HepG2 (cell line): ENCODE measurements at regions not wholly inside any gene's neighbourhood (a gene's known extent, or its start where the extent isn't known, plus 50 kb on each side); places are given as distances from the start of the nearest gene placed in this dataset.
A peak's percentile ranks its signal among the peaks of the same experiment; 100 is the strongest.

ENCODE experiments used
- ATF4 ChIP-seq, 2 experiments: fragments of 450-650 bp in 1 of 2; sonication (generic) in 1 of 2; formaldehyde crosslinking; IDR thresholded peaks; 2 replicates each; pipeline versions ENCODE4 v1.5.0 to v1.8.0; 2020 to 2022; ENCODE audit warnings: mild to moderate bottlenecking in 1 of 2, missing genetic modification reagents in 1 of 2
- CCAR2 ChIP-seq: fragments of 200-400 bp; formaldehyde crosslinking; optimal IDR thresholded peaks from 2 replicates; pipeline ENCODE3; 2018; ENCODE audit warnings: low read depth, mild to moderate bottlenecking, low read length, moderate library complexity
- CEBPB ChIP-seq: IDR thresholded peaks from 2 replicates; pipeline ENCODE4 v1.6.1; 2011; ENCODE audit warnings: low read depth, low read length, improper control_type of control experiment, borderline replicate concordance
- DDIT3 ChIP-seq: sonication (generic); formaldehyde crosslinking; IDR thresholded peaks from 2 replicates; pipeline ENCODE4 v1.4.0; 2020; ENCODE audit warnings: mild to moderate bottlenecking, missing genetic modification reagents
- DR1 ChIP-seq: sonication (generic); formaldehyde crosslinking; IDR thresholded peaks from 2 replicates; pipeline ENCODE4 v1.8.0; 2021; ENCODE audit warnings: mild to moderate bottlenecking, missing genetic modification reagents, inconsistent platforms
- FLYWCH1 ChIP-seq: sonication (generic); formaldehyde crosslinking; IDR thresholded peaks from 2 replicates; pipeline ENCODE4 v1.8.1; 2023; ENCODE audit warnings: mild to moderate bottlenecking, missing genetic modification reagents
- FOSL2 ChIP-seq: sonication (generic); formaldehyde crosslinking; IDR thresholded peaks from 2 replicates; pipeline ENCODE4 v1.4.0; 2020; ENCODE audit warnings: missing genetic modification reagents
- FOXA1 ChIP-seq, 2 experiments: fragments of 450-650 bp in 1 of 2; sonication (generic) in 1 of 2; formaldehyde crosslinking in 1 of 2; IDR thresholded peaks; 2 replicates each; pipeline versions ENCODE4 v1.4.0 to v1.6.1; 2016 to 2020; ENCODE audit warnings: missing genetic modification reagents in 1 of 2
- HOXA5 ChIP-seq: sonication (generic); formaldehyde crosslinking; IDR thresholded peaks from 2 replicates; pipeline ENCODE4 v1.4.0; 2020; ENCODE audit warnings: missing genetic modification reagents
- JDP2 ChIP-seq: sonication (generic); formaldehyde crosslinking; IDR thresholded peaks from 2 replicates; pipeline ENCODE4 v1.8.1; 2022; ENCODE audit warnings: missing genetic modification reagents, borderline replicate concordance
- JUN ChIP-seq: sonication (generic); formaldehyde crosslinking; IDR thresholded peaks from 2 replicates; pipeline ENCODE4 v1.4.0; 2020; ENCODE audit warnings: mild to moderate bottlenecking, missing genetic modification reagents
- KDM1A ChIP-seq: IDR thresholded peaks from 2 replicates; pipeline ENCODE4 v1.6.1; 2016; ENCODE audit warnings: missing compliant biosample characterization
- MTF1 ChIP-seq: sonication (generic); formaldehyde crosslinking; IDR thresholded peaks from 2 replicates; pipeline ENCODE4 v1.5.0; 2020; ENCODE audit warnings: missing genetic modification reagents
- NFE2 ChIP-seq: sonication (generic); formaldehyde crosslinking; IDR thresholded peaks from 2 replicates; pipeline ENCODE4 v1.4.0; 2020; ENCODE audit warnings: missing genetic modification reagents
- NR2F6 ChIP-seq, 2 experiments: IDR thresholded peaks; 2 replicates each; pipeline ENCODE4 v1.6.1; 2016; ENCODE audit warnings: antibody characterized with exemption in 1 of 2, mild to moderate bottlenecking in 1 of 2
- RCOR2 ChIP-seq: IDR thresholded peaks from 2 replicates; pipeline ENCODE4 v1.6.1; 2016; ENCODE audit warnings: missing biosample characterization, missing genetic modification reagents
- RFXAP ChIP-seq: sonication (generic); formaldehyde crosslinking; IDR thresholded peaks from 2 replicates; pipeline ENCODE4 v1.4.0; 2020; ENCODE audit warnings: missing genetic modification reagents, borderline replicate concordance
- SIX1 ChIP-seq: sonication (generic); formaldehyde crosslinking; IDR thresholded peaks from 2 replicates; pipeline ENCODE4 v1.4.0; 2020; ENCODE audit warnings: missing genetic modification reagents, borderline replicate concordance
- SYNCRIP ChIP-seq: fragments of 200-400 bp; formaldehyde crosslinking; IDR thresholded peaks from 2 replicates; pipeline ENCODE4 v1.6.1; 2018; ENCODE audit warnings: mild to moderate bottlenecking, low read depth, low read length; ENCODE audit not compliant: insufficient read depth
- TGIF2 ChIP-seq: IDR thresholded peaks from 2 replicates; pipeline ENCODE4 v1.6.1; 2016; ENCODE audit warnings: control low read depth, missing compliant biosample characterization
- TSC22D2 ChIP-seq: sonication (generic); formaldehyde crosslinking; IDR thresholded peaks from 2 replicates; pipeline ENCODE4 v1.5.1; 2020; ENCODE audit warnings: missing genetic modification reagents, mild to moderate bottlenecking, borderline replicate concordance
- YEATS2 ChIP-seq: sonication (generic); formaldehyde crosslinking; IDR thresholded peaks from 2 replicates; pipeline ENCODE4 v1.4.0; 2020; ENCODE audit warnings: missing genetic modification reagents, borderline replicate concordance
- ZBTB46 ChIP-seq: sonication (generic); formaldehyde crosslinking; IDR thresholded peaks from 2 replicates; pipeline ENCODE4 v1.4.0; 2020; ENCODE audit warnings: mild to moderate bottlenecking, missing genetic modification reagents, borderline replicate concordance
- ZKSCAN1 ChIP-seq: fragments of 150-350 bp; IDR thresholded peaks from 2 replicates; pipeline ENCODE4 v1.6.1; 2014; ENCODE audit warnings: low read length
- ZNF205 ChIP-seq: IDR thresholded peaks from 2 replicates; pipeline ENCODE4 v1.6.1; 2018; ENCODE audit warnings: missing biosample characterization, missing genetic modification reagents
- ZNF629 ChIP-seq: sonication (generic); formaldehyde crosslinking; conservative IDR thresholded peaks from 2 replicates; pipeline ENCODE4 v1.5.0; 2020; ENCODE audit warnings: missing genetic modification reagents
- ZNF644 ChIP-seq: IDR thresholded peaks from 2 replicates; pipeline ENCODE4 v1.6.1; 2016; ENCODE audit warnings: low read depth
- ZNF713 ChIP-seq: sonication (generic); formaldehyde crosslinking; IDR thresholded peaks from 2 replicates; pipeline ENCODE4 v1.4.0; 2020; ENCODE audit warnings: mild to moderate bottlenecking, missing genetic modification reagents
- ZNF773 ChIP-seq: sonication (generic); formaldehyde crosslinking; IDR thresholded peaks from 2 replicates; pipeline ENCODE4 v1.4.0; 2020; ENCODE audit warnings: missing genetic modification reagents, borderline replicate concordance

GRCh38 chr6:28807682-28808280 lies 116.0 kb downstream of the TRIM27 start (continued):
- TF ChIP-seq ATF4 (CRISPR knock-in tag; IDR thresholded peaks at IDR 0.05) (no peak), FLYWCH1 (CRISPR knock-in tag) (no peak), TSC22D2 (peak; percentile 37; the same call in 1 of the 2 replicates), NR2F6 (IDR thresholded peaks at IDR 0.05) (peak; percentile 25; the same call in 1 of the 2 replicates), NR2F6 (CRISPR knock-in tag; IDR thresholded peaks at IDR 0.05) (peak; percentile 41; the same call in 1 of the 2 replicates), ZNF713 (CRISPR knock-in tag) (no peak), ZKSCAN1 (peak; percentile 63), MTF1 (CRISPR knock-in tag) (no peak), FOXA1 (IDR thresholded peaks at IDR 0.05) (no peak), FOXA1 (CRISPR knock-in tag; IDR thresholded peaks at IDR 0.05) (no peak), DDIT3 (CRISPR knock-in tag) (no peak), JUN (CRISPR knock-in tag) (no peak), KDM1A (CRISPR knock-in tag) (0 out of 2 replicates have a peak, but pooled peaks have one; percentile 53), FOSL2 (CRISPR knock-in tag) (0 out of 2 replicates have a peak, but pooled peaks have one; percentile 24), CCAR2 (no peak), SYNCRIP (no peak), RFXAP (CRISPR knock-in tag) (no peak), HOXA5 (CRISPR knock-in tag) (peak; percentile 75; the same call in 1 of the 2 replicates), RCOR2 (CRISPR knock-in tag) (peak; percentile 54; the same call in 1 of the 2 replicates), YEATS2 (CRISPR knock-in tag) (no peak), CEBPB (no peak), ZNF773 (no peak), JDP2 (CRISPR knock-in tag) (no peak), SIX1 (CRISPR knock-in tag) (0 out of 2 replicates have a peak, but pooled peaks have one; percentile 37), ZNF629 (peak; percentile 55; the same call in 1 of the 2 replicates), ZBTB46 (CRISPR knock-in tag) (no peak), DR1 (CRISPR knock-in tag) (peak; percentile 73; the same call in 1 of the 2 replicates), TGIF2 (CRISPR knock-in tag) (0 out of 2 replicates have a peak, but pooled peaks have one; percentile 64), ZNF644 (CRISPR knock-in tag) (peak; percentile 53; the same call in 1 of the 2 replicates), NFE2 (CRISPR knock-in tag) (no peak), ZNF205 (peak; percentile 70)
